Panc1 (cell line): ENCODE measurements at regions not wholly inside any gene's neighbourhood (a gene's known extent, or its start where the extent isn't known, plus 50 kb on each side); places are given as distances from the start of the nearest gene placed in this dataset.

Source experiments
- ATAC-seq: fragments of 200-7000 bp; cut with Tn5 transposase; 2 replicates; pipeline ENCODE4 v1.9.1; 2020; ENCODE audit warnings: mild to moderate bottlenecking, moderate library complexity
- BruUV-seq: library from RNA; stranded (reverse); fragments of 400-500 nt; replicated peaks from 2 replicates; lab custom pipeline; 2021; lab: Mats Ljungman, UMichigan
- CTCF ChIA-PET: fragments of 300-600 bp; sonication (Branson Sonifier 250); formaldehyde crosslinking; loops from one replicate; lab custom pipeline; 2022; ENCODE audit warnings: antibody characterized with exemption; lab: Charles Lee
- POLR2A ChIA-PET: fragments of 300-600 bp; sonication (Branson Sonifier 250); formaldehyde crosslinking; loops from one replicate; lab custom pipeline; 2022; ENCODE audit warnings: antibody characterized with exemption; lab: Charles Lee
- DNase-seq: peaks from one replicate; pipeline ENCODE4 v3.0.0-alpha.2; 2010; ENCODE audit warnings: low read depth, low spot score
- H3K27ac ChIP-seq: 2 replicates; pipeline ENCODE4 v1.5.1; 2011; ENCODE audit warnings: mild to moderate bottlenecking, low read length, inconsistent platforms
- H3K27me3 ChIP-seq: fragments of 200-500 bp; sonication (Bioruptor generic); 2 replicates; pipeline ENCODE4 v1.6.0; 2014; ENCODE audit warnings: low read length, inconsistent platforms; ENCODE audit not compliant: control insufficient read depth, insufficient read depth
- H3K36me3 ChIP-seq: fragments of 200-500 bp; sonication (Bioruptor generic); 2 replicates; pipeline ENCODE4 v1.5.1; 2014; ENCODE audit warnings: inconsistent platforms, mild to moderate bottlenecking, low read length, moderate library complexity; ENCODE audit not compliant: control insufficient read depth, insufficient read depth
- H3K4me1 ChIP-seq: 2 replicates; pipeline ENCODE4 v1.5.1; 2011; ENCODE audit warnings: inconsistent platforms, mild to moderate bottlenecking, low read length, moderate library complexity; ENCODE audit not compliant: control insufficient read depth, insufficient read depth
- H3K4me3 ChIP-seq, 2 experiments: 2 replicates each; pipeline ENCODE4 v1.5.1; 2011 to 2012; ENCODE audit warnings: low read depth in 2 of 2, low read length in 2 of 2, mild to moderate bottlenecking in 2 of 2, inconsistent platforms in 1 of 2, moderate library complexity in 1 of 2
- H3K9me3 ChIP-seq: fragments of 200-500 bp; sonication (Bioruptor generic); 2 replicates; pipeline ENCODE4 v1.5.1; 2014; ENCODE audit warnings: low read depth, mild to moderate bottlenecking, inconsistent platforms, low read length, moderate library complexity; ENCODE audit not compliant: control insufficient read depth, insufficient read depth
- POLR2AphosphoS5 ChIP-seq: IDR thresholded peaks from 2 replicates; pipeline ENCODE4 v1.6.1; 2012; ENCODE audit warnings: mild to moderate bottlenecking, low read depth, low read length, moderate library complexity
- SIN3A ChIP-seq: IDR thresholded peaks from 2 replicates; pipeline ENCODE4 v1.6.1; 2012; ENCODE audit warnings: low read depth, mild to moderate bottlenecking, low read length, moderate library complexity, borderline replicate concordance; ENCODE audit not compliant: insufficient read depth
- TCF7L2 ChIP-seq: IDR thresholded peaks from 2 replicates; pipeline ENCODE4 v1.6.1; 2011; ENCODE audit warnings: mild to moderate bottlenecking, low read depth, low read length, inconsistent platforms
- in situ Hi-C: cut with HindIII; loops from 2 replicates; pipeline ENCODE4 v1.10.0; 2016; ENCODE audit warnings: low sequenced_read_pairs, low pct_unique_long_range_greater_than_20kb
- intact Hi-C: fragments of 100-400 bp; cut with micrococcal nuclease; formaldehyde crosslinking; loops from one replicate; pipeline ENCODE4 v1.10.0; 2022; ENCODE audit not compliant: unreplicated experiment
- TF ChIP-seq, protein P1 (sequence below), 2 experiments: IDR thresholded peaks; 2 replicates each; pipeline ENCODE4 v1.6.1; 2011 to 2012; ENCODE audit warnings: low read depth in 2 of 2, control low read depth in 1 of 2, low read length in 1 of 2, mild to moderate bottlenecking in 1 of 2, moderate library complexity in 1 of 2; ENCODE audit not compliant: insufficient read depth in 1 of 2
- TF ChIP-seq, protein P2 (sequence below): fragments of 450-650 bp; IDR thresholded peaks from 2 replicates; pipeline ENCODE4 v1.5.1; 2017; ENCODE audit warnings: mild to moderate bottlenecking

GRCh38 chr3:110851736-110852135, 219.9 kb upstream of the NECTIN3 start:
- Histone ChIP-seq H3K4me1 (no peaks in the 10 kb centered on the region), H3K27me3 (no peaks in the 10 kb centered on the region), H3K9me3 (no peaks in the 10 kb centered on the region), H3K4me3 (no peak overlapping the region), H3K36me3 (no peaks in the 10 kb centered on the region), H3K27ac (no peak overlapping the region)
- ATAC-seq (no peak), DNase-seq (no peak)
- intact Hi-C loops (no loop called here), in situ Hi-C loops (no loop called here)
- POLR2A ChIA-PET, result no interaction called here
- TF ChIP-seq, protein P1, sequence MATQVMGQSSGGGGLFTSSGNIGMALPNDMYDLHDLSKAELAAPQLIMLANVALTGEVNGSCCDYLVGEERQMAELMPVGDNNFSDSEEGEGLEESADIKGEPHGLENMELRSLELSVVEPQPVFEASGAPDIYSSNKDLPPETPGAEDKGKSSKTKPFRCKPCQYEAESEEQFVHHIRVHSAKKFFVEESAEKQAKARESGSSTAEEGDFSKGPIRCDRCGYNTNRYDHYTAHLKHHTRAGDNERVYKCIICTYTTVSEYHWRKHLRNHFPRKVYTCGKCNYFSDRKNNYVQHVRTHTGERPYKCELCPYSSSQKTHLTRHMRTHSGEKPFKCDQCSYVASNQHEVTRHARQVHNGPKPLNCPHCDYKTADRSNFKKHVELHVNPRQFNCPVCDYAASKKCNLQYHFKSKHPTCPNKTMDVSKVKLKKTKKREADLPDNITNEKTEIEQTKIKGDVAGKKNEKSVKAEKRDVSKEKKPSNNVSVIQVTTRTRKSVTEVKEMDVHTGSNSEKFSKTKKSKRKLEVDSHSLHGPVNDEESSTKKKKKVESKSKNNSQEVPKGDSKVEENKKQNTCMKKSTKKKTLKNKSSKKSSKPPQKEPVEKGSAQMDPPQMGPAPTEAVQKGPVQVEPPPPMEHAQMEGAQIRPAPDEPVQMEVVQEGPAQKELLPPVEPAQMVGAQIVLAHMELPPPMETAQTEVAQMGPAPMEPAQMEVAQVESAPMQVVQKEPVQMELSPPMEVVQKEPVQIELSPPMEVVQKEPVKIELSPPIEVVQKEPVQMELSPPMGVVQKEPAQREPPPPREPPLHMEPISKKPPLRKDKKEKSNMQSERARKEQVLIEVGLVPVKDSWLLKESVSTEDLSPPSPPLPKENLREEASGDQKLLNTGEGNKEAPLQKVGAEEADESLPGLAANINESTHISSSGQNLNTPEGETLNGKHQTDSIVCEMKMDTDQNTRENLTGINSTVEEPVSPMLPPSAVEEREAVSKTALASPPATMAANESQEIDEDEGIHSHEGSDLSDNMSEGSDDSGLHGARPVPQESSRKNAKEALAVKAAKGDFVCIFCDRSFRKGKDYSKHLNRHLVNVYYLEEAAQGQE (IDR thresholded peaks at IDR 0.05; ENCODE audit: insufficient read depth in 1 of 2, low read depth in 2 of 2, low read length in 1 of 2), result no peak
- TF ChIP-seq SIN3A, result no peak
- no peak for TF ChIP-seq POLR2AphosphoS5
- TF ChIP-seq, protein P2, sequence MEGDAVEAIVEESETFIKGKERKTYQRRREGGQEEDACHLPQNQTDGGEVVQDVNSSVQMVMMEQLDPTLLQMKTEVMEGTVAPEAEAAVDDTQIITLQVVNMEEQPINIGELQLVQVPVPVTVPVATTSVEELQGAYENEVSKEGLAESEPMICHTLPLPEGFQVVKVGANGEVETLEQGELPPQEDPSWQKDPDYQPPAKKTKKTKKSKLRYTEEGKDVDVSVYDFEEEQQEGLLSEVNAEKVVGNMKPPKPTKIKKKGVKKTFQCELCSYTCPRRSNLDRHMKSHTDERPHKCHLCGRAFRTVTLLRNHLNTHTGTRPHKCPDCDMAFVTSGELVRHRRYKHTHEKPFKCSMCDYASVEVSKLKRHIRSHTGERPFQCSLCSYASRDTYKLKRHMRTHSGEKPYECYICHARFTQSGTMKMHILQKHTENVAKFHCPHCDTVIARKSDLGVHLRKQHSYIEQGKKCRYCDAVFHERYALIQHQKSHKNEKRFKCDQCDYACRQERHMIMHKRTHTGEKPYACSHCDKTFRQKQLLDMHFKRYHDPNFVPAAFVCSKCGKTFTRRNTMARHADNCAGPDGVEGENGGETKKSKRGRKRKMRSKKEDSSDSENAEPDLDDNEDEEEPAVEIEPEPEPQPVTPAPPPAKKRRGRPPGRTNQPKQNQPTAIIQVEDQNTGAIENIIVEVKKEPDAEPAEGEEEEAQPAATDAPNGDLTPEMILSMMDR, result no peak
- no peak for TF ChIP-seq TCF7L2
- BruUV-seq, result no TSS peak
- CTCF ChIA-PET, result interaction anchor here (0.7 kb wide), 1 partner anchor 785 kb away, joined by 4 read pairs; no protein-coding TSS in a partner anchor

DNA sequence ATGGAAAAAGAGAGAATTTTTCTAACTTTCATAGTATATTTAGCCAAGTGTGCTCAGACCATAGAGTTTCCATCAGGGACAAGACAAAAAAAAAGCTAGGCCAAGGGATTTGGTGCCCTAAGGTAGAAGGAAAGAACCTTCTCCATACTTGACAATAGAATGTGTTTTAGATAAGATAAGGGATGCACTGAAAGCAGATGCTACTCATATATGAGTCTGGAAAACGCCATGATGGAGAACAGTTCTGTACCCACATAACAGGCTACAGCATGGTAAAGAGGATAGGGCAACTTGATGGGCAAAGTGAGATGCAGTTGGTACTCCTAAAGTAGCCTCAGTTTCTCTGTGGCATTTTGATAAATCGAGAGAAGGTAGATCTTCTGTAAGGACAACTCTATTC, 216.4 kb upstream of the NECTIN3 start:
- in situ Hi-C loops (no loop called here), intact Hi-C loops (no loop called here)
- no peaks in the 10 kb centered on the region for H3K36me3 ChIP-seq
- no peak for TF ChIP-seq TCF7L2
- TF ChIP-seq, protein P1 (IDR thresholded peaks at IDR 0.05; ENCODE audit: insufficient read depth in 1 of 2, low read depth in 2 of 2, low read length in 1 of 2), result no peak
- TF ChIP-seq, protein P2, result no peak
- TF ChIP-seq SIN3A, result no peak
- TF ChIP-seq POLR2AphosphoS5, result no peak
- no peak overlapping the region for H3K4me3 ChIP-seq
- ATAC-seq, result no peak
- CTCF ChIA-PET, result no interaction called here
- BruUV-seq, result no TSS peak
- H3K4me1 ChIP-seq, result no peaks in the 10 kb centered on the region
- POLR2A ChIA-PET, result no interaction called here
- no peak overlapping the region for H3K27ac ChIP-seq
- no peak for DNase-seq
- H3K9me3 ChIP-seq, result no peaks in the 10 kb centered on the region
- H3K27me3 ChIP-seq, result no peaks in the 10 kb centered on the region
